HepG2 (cell line): ENCODE measurements at regions not wholly inside any gene's neighbourhood (a gene's known extent, or its start where the extent isn't known, plus 50 kb on each side); places are given as distances from the start of the nearest gene placed in this dataset.
"Not testable (repeated sequence)": the region's sequence is repeated elsewhere in the genome, so short reads cannot be mapped to it uniquely, and the experiment has no call there.

Experiments
- ATAC-seq: fragments of 200-7000 bp; cut with Tn5 transposase; 3 replicates; pipeline ENCODE4 v1.9.1; 2020; ENCODE audit warnings: mild to moderate bottlenecking, moderate library complexity
- BruUV-seq: library from RNA; stranded (reverse); fragments of 400-500 nt; replicated peaks from 2 replicates; lab custom pipeline; 2021; lab: Mats Ljungman, UMichigan
- CTCF ChIA-PET: fragments of 300-600 bp; formaldehyde crosslinking; extraction: SDS; loops from one replicate; lab custom pipeline; 2021; ENCODE audit warnings: low total read pairs, inconsistent platforms, low intra/inter-chr PET ratio; lab: Yijun Ruan, JAX
- POLR2A ChIA-PET: fragments of 350-600 bp; sonication (Branson Sonifier 250); formaldehyde crosslinking; loops from one replicate; lab custom pipeline; 2020; ENCODE audit warnings: antibody characterized with exemption, inconsistent platforms; lab: Yijun Ruan, JAX
- DNase-seq: peaks from one replicate; pipeline ENCODE4 v3.0.0-alpha.2; 2015; ENCODE audit warnings: low spot score
- FAIRE-seq: peaks from 3 replicates; lab custom pipeline; 2011; peaks lifted over from hg19 to GRCh38; lab: Jason Lieb, UNC
- H2AFZ ChIP-seq: one replicate; pipeline ENCODE4 v1.6.1; 2011; ENCODE audit warnings: low read length, inconsistent platforms
- H3K27ac ChIP-seq: fragments of 300-600 bp; 3 replicates; pipeline ENCODE4 v1.8.0; 2011; ENCODE audit warnings: mixed run types, mild to moderate bottlenecking, mixed read lengths, low read length, inconsistent platforms; ENCODE audit not compliant: insufficient read depth; ENCODE audit errors: extremely low read length
- H3K27me3 ChIP-seq, 2 experiments: fragments of 200-600 bp in 1 of 2; 2 replicates in 1 of 2; 3 replicates in 1 of 2; pipeline versions ENCODE4 v1.6.0 to v1.8.0; 2011; ENCODE audit warnings: low read length in 2 of 2, mild to moderate bottlenecking in 2 of 2, moderate library complexity in 2 of 2, inconsistent platforms in 1 of 2; ENCODE audit not compliant: insufficient read depth in 2 of 2, control insufficient read depth in 1 of 2
- H3K36me3 ChIP-seq, 2 experiments: fragments of 200-600 bp in 1 of 2; replicated peaks in 1 of 2; 2 replicates in 1 of 2; 3 replicates in 1 of 2; pipeline versions ENCODE4 v1.5.1 to v1.8.0; 2011; ENCODE audit warnings: low read length in 2 of 2, inconsistent platforms in 1 of 2; ENCODE audit not compliant: insufficient read depth in 2 of 2, control insufficient read depth in 1 of 2
- H3K4me1 ChIP-seq: 2 replicates; pipeline ENCODE4 v1.5.1; 2012; ENCODE audit warnings: low read length, inconsistent platforms; ENCODE audit not compliant: insufficient read depth
- H3K4me2 ChIP-seq: 2 replicates; pipeline ENCODE4 v1.6.0; 2011; ENCODE audit warnings: low read depth, low read length, inconsistent platforms
- H3K4me3 ChIP-seq, 3 experiments: fragments of 200-600 bp in 1 of 3; sonication (generic), shearing (Covaris generic) in 1 of 3; replicated peaks in 1 of 3; 2 replicates each; pipeline ENCODE4 v1.5.1; 2011 to 2016; ENCODE audit warnings: low read length in 3 of 3, inconsistent platforms in 2 of 3, low read depth in 2 of 3, mild to moderate bottlenecking in 2 of 3, control low read depth in 1 of 3, mixed read lengths in 1 of 3; ENCODE audit not compliant: insufficient read depth in 1 of 3
- H3K79me2 ChIP-seq: one replicate; pipeline ENCODE4 v1.6.1; 2011; ENCODE audit warnings: low read length, inconsistent platforms; ENCODE audit not compliant: insufficient read depth
- H3K9ac ChIP-seq: 2 replicates; pipeline ENCODE4 v1.6.0; 2011; ENCODE audit warnings: mild to moderate bottlenecking, low read depth, low read length, inconsistent platforms; ENCODE audit not compliant: insufficient read depth
- H3K9me3 ChIP-seq: 2 replicates; pipeline ENCODE4 v1.5.1; 2012; ENCODE audit warnings: mild to moderate bottlenecking, low read length
- H4K20me1 ChIP-seq: 2 replicates; pipeline ENCODE4 v1.6.0; 2011; ENCODE audit warnings: inconsistent platforms, mild to moderate bottlenecking, low read length, moderate library complexity; ENCODE audit not compliant: insufficient read depth
- CENPT ChIP-seq: sonication (generic); formaldehyde crosslinking; IDR thresholded peaks from 2 replicates; pipeline ENCODE4 v1.8.0; 2022; ENCODE audit warnings: low read depth, mild to moderate bottlenecking, moderate library complexity, missing genetic modification reagents
- ELF3 ChIP-seq: IDR thresholded peaks from 2 replicates; pipeline ENCODE4 v1.6.1; 2016; ENCODE audit warnings: missing genetic modification reagents, missing compliant biosample characterization
- FOXM1 ChIP-seq: sonication (generic); formaldehyde crosslinking; IDR thresholded peaks from 2 replicates; pipeline ENCODE4 v1.5.0; 2020; ENCODE audit warnings: missing genetic modification reagents
- GATA4 ChIP-seq: sonication (generic); IDR thresholded peaks from 2 replicates; pipeline ENCODE4 v1.6.1; 2016; ENCODE audit warnings: antibody characterized with exemption, low read depth, borderline replicate concordance
- GZF1 ChIP-seq: sonication (generic); formaldehyde crosslinking; IDR thresholded peaks from 2 replicates; pipeline ENCODE4 v1.5.1; 2020; ENCODE audit warnings: mild to moderate bottlenecking, missing genetic modification reagents
- HDAC1 ChIP-seq: sonication (generic); formaldehyde crosslinking; IDR thresholded peaks from 2 replicates; pipeline ENCODE4 v1.5.1; 2020; ENCODE audit warnings: mild to moderate bottlenecking, missing genetic modification reagents
- NCOA1 ChIP-seq: sonication (generic); formaldehyde crosslinking; IDR thresholded peaks from 2 replicates; pipeline ENCODE4 v1.9.0; 2021; ENCODE audit warnings: missing genetic modification reagents
- RBAK ChIP-seq: sonication (generic); formaldehyde crosslinking; IDR thresholded peaks from 2 replicates; pipeline ENCODE4 v1.5.1; 2020; ENCODE audit warnings: mild to moderate bottlenecking, missing genetic modification reagents
- RNF2 ChIP-seq: fragments of 450-650 bp; conservative IDR thresholded peaks from 2 replicates; pipeline ENCODE4 v1.6.1; 2016; ENCODE audit warnings: low read depth
- SIX4 ChIP-seq: sonication (generic); formaldehyde crosslinking; IDR thresholded peaks from 2 replicates; pipeline ENCODE4 v1.4.0; 2020; ENCODE audit warnings: missing genetic modification reagents
- THAP11 ChIP-seq: IDR thresholded peaks from 2 replicates; pipeline ENCODE4 v1.6.1; 2016; ENCODE audit warnings: missing biosample characterization, missing genetic modification reagents
- TMF1 ChIP-seq: sonication (generic); formaldehyde crosslinking; IDR thresholded peaks from 2 replicates; pipeline ENCODE4 v1.8.1; 2022; ENCODE audit warnings: low read depth, missing genetic modification reagents
- ZNF24 ChIP-seq: fragments of 450-650 bp; IDR thresholded peaks from 2 replicates; pipeline ENCODE4 v1.6.1; 2017; ENCODE audit warnings: antibody characterized with exemption, mild to moderate bottlenecking
- ZNF530 ChIP-seq: sonication (generic); formaldehyde crosslinking; IDR thresholded peaks from 2 replicates; pipeline ENCODE4 v1.5.0; 2020; ENCODE audit warnings: low read depth, mild to moderate bottlenecking, missing genetic modification reagents
- ZNF577 ChIP-seq: sonication (generic); formaldehyde crosslinking; IDR thresholded peaks from 2 replicates; pipeline ENCODE4 v1.4.0; 2020; ENCODE audit warnings: mild to moderate bottlenecking, low read depth, missing genetic modification reagents, borderline replicate concordance
- WGBS: methylation state at CpG from one replicate; pipeline ENCODE4 v1.1.6; 2017; ENCODE audit warnings: low lambda C conversion rate; 5-methylcytosine and 5-hydroxymethylcytosine counted together
- in situ Hi-C: cut with HindIII; loops from 2 replicates; pipeline ENCODE4 v1.10.0; 2017; ENCODE audit warnings: low pct_unique_long_range_greater_than_20kb; ENCODE audit not compliant: extremely low pct_ligation_motif_present
- intact Hi-C: fragments of 100-400 bp; cut with micrococcal nuclease; formaldehyde crosslinking; loops from one replicate; pipeline ENCODE4 v1.10.0; 2022; ENCODE audit not compliant: unreplicated experiment
- TF ChIP-seq, protein P1 (sequence below): sonication (generic); formaldehyde crosslinking; IDR thresholded peaks from 2 replicates; pipeline ENCODE4 v1.8.0; 2022; ENCODE audit warnings: missing genetic modification reagents, mild to moderate bottlenecking, inconsistent platforms, borderline replicate concordance
- TF ChIP-seq, protein P2 (sequence below): sonication (generic); formaldehyde crosslinking; IDR thresholded peaks from 2 replicates; pipeline ENCODE4 v1.9.0; 2021; ENCODE audit warnings: missing genetic modification reagents, mild to moderate bottlenecking, borderline replicate concordance
- TF ChIP-seq, protein P3 (sequence below): sonication (generic); formaldehyde crosslinking; IDR thresholded peaks from 2 replicates; pipeline ENCODE4 v1.8.1; 2023; ENCODE audit warnings: mild to moderate bottlenecking, missing genetic modification reagents

DNA sequence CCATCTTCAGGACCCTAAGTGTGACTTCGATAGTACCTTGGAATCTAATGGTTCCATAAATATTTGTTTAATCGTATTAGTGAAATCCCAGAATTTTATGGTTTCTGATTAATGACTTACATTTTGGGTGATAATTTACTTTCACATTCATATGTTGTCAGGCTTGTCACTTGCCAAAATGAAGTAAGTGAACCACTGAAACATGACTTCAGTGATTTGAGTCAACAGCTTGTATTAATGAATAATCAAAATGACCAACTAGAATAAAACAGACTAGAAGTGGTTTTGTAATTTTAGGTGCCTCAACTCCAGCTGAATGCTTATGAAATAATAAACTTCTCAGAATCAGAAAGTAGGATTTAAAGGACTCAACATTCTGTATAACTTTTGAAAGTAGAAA lies 517.1 kb downstream of the PRKD1 start:
- ChIA-PET CTCF (no interaction called here), POLR2A (no interaction called here)
- in situ Hi-C loops = no loop called here
- Histone ChIP-seq H3K4me2 (no peak overlapping the region), H3K36me3 (no peaks in the 10 kb centered on the region), H3K79me2 (no peaks in the 10 kb centered on the region), H2AFZ (no peak overlapping the region), H3K4me3 (no peak overlapping the region), H4K20me1 (no peaks in the 10 kb centered on the region)
- DNase-seq = no peak
- TF ChIP-seq THAP11 (CRISPR knock-in tag) = no peak
- no peak for TF ChIP-seq GZF1 (CRISPR knock-in tag)
- TF ChIP-seq TMF1 (CRISPR knock-in tag) = no peak
- TF ChIP-seq FOXM1 (CRISPR knock-in tag) = no peak
- TF ChIP-seq, protein P1, sequence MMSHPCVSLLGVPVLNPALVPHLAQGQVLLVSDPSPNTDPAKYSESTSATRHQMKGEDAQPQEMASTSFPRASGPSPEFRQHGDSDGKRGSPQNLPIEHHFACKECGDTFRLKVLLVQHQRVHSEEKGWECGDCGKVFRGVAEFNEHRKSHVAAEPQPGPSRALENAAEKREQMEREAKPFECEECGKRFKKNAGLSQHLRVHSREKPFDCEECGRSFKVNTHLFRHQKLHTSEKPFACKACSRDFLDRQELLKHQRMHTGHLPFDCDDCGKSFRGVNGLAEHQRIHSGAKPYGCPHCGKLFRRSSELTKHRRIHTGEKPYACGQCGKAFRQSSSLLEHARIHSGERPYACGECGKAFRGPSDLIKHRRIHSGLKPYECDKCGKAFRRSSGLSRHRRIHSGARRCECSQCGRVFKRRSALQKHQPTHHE = no peak
- TF ChIP-seq SIX4 (CRISPR knock-in tag) = no peak
- no peak for TF ChIP-seq ELF3
- TF ChIP-seq, protein P2, sequence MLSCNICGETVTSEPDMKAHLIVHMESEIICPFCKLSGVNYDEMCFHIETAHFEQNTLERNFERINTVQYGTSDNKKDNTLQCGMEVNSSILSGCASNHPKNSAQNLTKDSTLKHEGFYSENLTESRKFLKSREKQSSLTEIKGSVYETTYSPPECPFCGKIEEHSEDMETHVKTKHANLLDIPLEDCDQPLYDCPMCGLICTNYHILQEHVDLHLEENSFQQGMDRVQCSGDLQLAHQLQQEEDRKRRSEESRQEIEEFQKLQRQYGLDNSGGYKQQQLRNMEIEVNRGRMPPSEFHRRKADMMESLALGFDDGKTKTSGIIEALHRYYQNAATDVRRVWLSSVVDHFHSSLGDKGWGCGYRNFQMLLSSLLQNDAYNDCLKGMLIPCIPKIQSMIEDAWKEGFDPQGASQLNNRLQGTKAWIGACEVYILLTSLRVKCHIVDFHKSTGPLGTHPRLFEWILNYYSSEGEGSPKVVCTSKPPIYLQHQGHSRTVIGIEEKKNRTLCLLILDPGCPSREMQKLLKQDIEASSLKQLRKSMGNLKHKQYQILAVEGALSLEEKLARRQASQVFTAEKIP = no peak
- no peak for TF ChIP-seq GATA4
- TF ChIP-seq CENPT (CRISPR knock-in tag) = no peak
- TF ChIP-seq ZNF530 (CRISPR knock-in tag) = no peak
- TF ChIP-seq RNF2 = no peak
- no peak for TF ChIP-seq ZNF24
- TF ChIP-seq HDAC1 (CRISPR knock-in tag) = no peak
- TF ChIP-seq RBAK (CRISPR knock-in tag) = no peak
- TF ChIP-seq NCOA1 (CRISPR knock-in tag) = no peak
- TF ChIP-seq, protein P3, sequence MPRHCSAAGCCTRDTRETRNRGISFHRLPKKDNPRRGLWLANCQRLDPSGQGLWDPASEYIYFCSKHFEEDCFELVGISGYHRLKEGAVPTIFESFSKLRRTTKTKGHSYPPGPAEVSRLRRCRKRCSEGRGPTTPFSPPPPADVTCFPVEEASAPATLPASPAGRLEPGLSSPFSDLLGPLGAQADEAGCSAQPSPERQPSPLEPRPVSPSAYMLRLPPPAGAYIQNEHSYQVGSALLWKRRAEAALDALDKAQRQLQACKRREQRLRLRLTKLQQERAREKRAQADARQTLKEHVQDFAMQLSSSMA (CRISPR knock-in tag) = no peak
- TF ChIP-seq ZNF577 (CRISPR knock-in tag) = no peak
- TF ChIP-seq, all 625 proteins: peak for 0
- intact Hi-C loops = no loop called here
- Histone ChIP-seq H3K9ac (no peak overlapping the region), H3K27me3 (no peaks in the 10 kb centered on the region), H3K27ac (no peak overlapping the region), H3K9me3 (peaks cover 84% of the 10 kb centered on the region), H3K4me1 (no peaks in the 10 kb centered on the region)
- no TSS peak for BruUV-seq
- FAIRE-seq (no peak), ATAC-seq (no peak)
- 47% methylated on average over 2 of the region's 2 CpGs for WGBS

DNA sequence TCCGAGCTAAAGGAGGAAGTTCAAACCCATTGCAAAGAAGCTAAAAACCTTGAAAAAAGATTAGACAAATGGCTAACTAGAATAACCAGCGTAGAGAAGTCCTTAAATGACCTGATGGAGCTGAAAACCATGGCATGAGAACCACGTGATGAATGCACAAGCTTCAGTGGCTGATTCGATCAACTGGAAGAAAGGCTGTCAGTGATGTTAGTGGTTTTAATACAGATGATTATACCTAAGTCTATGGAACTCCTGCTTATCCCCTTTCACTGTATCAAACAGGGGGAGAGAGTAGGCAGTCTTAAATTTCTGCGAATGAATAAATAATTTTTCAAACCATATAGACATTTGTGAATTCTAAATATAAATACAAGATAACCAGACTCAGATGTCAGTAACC lies 512.7 kb downstream of the PRKD1 start:
- H3K4me1 ChIP-seq, CTCF ChIA-PET, ATAC-seq, in situ Hi-C loops, H3K27ac ChIP-seq, H3K4me2 ChIP-seq, DNase-seq, FAIRE-seq, BruUV-seq, H3K9ac ChIP-seq, H2AFZ ChIP-seq, H4K20me1 ChIP-seq, H3K36me3 ChIP-seq, intact Hi-C loops, H3K4me3 ChIP-seq, H3K27me3 ChIP-seq, H3K79me2 ChIP-seq, POLR2A ChIA-PET: not testable (repeated sequence)
- 14% methylated on average over 5 of the region's 5 CpGs for WGBS
- peaks cover 76% of the 10 kb centered on the region for H3K9me3 ChIP-seq
